PFSK-1 (cell line): ENCODE measurements at regions not wholly inside any gene's neighbourhood (a gene's known extent, or its start where the extent isn't known, plus 50 kb on each side); places are given as distances from the start of the nearest gene placed in this dataset.

Source experiments
- FOXP2 ChIP-seq: optimal IDR thresholded peaks from 2 replicates; pipeline ENCODE3; 2011; ENCODE audit warnings: borderline replicate concordance, control low read depth, inconsistent platforms; ENCODE audit not compliant: insufficient read depth; ENCODE audit errors: extremely low read length, extremely low read depth
- POLR2AphosphoS5 ChIP-seq: IDR thresholded peaks from 2 replicates; pipeline ENCODE4 v1.6.1; 2012; ENCODE audit warnings: low read depth, mild to moderate bottlenecking, control low read depth, low read length, moderate library complexity
- SIN3A ChIP-seq: IDR thresholded peaks from 2 replicates; pipeline ENCODE4 v1.6.1; 2012; ENCODE audit warnings: mild to moderate bottlenecking, low read length, moderate library complexity, borderline replicate concordance; ENCODE audit not compliant: insufficient read depth
- TAF1 ChIP-seq: IDR thresholded peaks from 2 replicates; pipeline ENCODE4 v1.6.1; 2012; ENCODE audit warnings: low read length, control low read depth, borderline replicate concordance; ENCODE audit not compliant: insufficient read depth
- TF ChIP-seq, protein P1 (sequence below), 2 experiments: IDR thresholded peaks; 2 replicates each; pipeline versions ENCODE4 v1.6.1 to v1.8.0; 2011 to 2012; ENCODE audit warnings: low read depth in 2 of 2, low read length in 2 of 2, control low read depth in 1 of 2, inconsistent platforms in 1 of 2, mild to moderate bottlenecking in 1 of 2, moderate library complexity in 1 of 2; ENCODE audit not compliant: insufficient read depth in 1 of 2

DNA sequence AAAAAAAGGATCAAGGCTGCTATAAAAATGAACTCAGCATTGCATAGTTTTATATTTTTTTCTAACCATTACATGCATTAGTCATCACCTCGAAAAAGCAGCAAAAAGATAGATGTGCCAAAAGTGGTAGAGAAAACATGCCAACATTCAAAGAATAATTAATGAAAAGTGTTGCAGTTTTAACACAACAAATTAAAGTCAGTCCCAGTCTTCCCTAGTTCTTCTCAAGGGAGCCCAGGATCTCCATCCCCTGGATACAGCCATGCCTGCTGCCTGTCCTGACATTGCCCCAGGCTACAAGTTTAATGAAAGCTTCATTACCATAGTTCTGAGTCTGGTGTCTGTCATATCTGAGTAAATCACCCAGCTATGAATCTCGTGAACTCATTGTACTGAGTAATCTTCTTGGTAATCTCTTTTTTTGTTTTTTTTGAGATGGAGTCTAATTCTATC lies 116.6 kb upstream of the KLF12 start:
- TF ChIP-seq TAF1, result no peak
- TF ChIP-seq POLR2AphosphoS5, result no peak
- no peak for TF ChIP-seq SIN3A
- no peak for TF ChIP-seq FOXP2

DNA sequence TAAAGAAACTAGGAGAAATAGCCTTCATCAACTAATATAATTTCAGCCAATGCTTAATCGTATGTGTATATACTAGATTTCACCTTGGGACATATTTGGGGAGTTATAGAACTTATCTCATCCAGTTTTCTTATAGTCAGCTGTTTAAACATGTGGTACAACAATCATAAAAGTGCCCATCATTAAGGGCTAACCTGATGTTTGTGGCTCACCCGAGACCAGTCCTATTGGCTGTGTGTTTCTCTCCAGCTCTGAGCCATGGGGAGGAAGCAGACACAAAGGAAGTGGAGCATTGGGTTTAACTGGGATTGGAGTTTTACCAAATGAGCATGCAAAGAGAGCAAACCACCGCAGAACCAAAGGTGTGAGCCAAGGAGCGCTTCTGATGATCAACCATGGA lies 114.3 kb upstream of the KLF12 start:
- TF ChIP-seq SIN3A (no peak), TAF1 (no peak), POLR2AphosphoS5 (no peak), FOXP2 (no peak)
- TF ChIP-seq, protein P1, sequence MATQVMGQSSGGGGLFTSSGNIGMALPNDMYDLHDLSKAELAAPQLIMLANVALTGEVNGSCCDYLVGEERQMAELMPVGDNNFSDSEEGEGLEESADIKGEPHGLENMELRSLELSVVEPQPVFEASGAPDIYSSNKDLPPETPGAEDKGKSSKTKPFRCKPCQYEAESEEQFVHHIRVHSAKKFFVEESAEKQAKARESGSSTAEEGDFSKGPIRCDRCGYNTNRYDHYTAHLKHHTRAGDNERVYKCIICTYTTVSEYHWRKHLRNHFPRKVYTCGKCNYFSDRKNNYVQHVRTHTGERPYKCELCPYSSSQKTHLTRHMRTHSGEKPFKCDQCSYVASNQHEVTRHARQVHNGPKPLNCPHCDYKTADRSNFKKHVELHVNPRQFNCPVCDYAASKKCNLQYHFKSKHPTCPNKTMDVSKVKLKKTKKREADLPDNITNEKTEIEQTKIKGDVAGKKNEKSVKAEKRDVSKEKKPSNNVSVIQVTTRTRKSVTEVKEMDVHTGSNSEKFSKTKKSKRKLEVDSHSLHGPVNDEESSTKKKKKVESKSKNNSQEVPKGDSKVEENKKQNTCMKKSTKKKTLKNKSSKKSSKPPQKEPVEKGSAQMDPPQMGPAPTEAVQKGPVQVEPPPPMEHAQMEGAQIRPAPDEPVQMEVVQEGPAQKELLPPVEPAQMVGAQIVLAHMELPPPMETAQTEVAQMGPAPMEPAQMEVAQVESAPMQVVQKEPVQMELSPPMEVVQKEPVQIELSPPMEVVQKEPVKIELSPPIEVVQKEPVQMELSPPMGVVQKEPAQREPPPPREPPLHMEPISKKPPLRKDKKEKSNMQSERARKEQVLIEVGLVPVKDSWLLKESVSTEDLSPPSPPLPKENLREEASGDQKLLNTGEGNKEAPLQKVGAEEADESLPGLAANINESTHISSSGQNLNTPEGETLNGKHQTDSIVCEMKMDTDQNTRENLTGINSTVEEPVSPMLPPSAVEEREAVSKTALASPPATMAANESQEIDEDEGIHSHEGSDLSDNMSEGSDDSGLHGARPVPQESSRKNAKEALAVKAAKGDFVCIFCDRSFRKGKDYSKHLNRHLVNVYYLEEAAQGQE (IDR thresholded peaks at IDR 0.05; ENCODE audit: insufficient read depth in 1 of 2, low read depth in 2 of 2, low read length in 2 of 2), result no peak

DNA sequence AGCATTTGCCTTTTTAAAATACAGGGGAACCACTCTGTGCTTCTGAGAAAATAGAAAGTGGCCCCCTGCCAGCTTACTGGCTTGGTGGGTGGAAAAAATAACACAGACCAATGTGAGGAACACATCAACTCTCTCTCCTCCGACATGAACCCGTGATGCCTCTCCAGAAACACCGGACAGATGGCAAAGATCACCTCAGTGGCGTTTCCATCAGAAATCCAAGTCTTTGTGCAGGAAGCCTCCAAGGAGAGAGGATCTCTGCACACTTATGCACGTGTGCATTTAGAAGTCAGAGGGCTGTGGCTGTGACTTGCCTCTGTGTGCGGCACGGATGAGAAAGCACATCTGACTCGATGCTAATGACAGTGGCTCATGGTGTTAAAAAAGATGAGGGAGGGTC lies 112.3 kb upstream of the KLF12 start:
- TF ChIP-seq FOXP2 (no peak), SIN3A (no peak), POLR2AphosphoS5 (no peak), TAF1 (no peak)
- TF ChIP-seq, protein P1 (IDR thresholded peaks at IDR 0.05; ENCODE audit: insufficient read depth in 1 of 2, low read depth in 2 of 2, low read length in 2 of 2), result no peak

DNA sequence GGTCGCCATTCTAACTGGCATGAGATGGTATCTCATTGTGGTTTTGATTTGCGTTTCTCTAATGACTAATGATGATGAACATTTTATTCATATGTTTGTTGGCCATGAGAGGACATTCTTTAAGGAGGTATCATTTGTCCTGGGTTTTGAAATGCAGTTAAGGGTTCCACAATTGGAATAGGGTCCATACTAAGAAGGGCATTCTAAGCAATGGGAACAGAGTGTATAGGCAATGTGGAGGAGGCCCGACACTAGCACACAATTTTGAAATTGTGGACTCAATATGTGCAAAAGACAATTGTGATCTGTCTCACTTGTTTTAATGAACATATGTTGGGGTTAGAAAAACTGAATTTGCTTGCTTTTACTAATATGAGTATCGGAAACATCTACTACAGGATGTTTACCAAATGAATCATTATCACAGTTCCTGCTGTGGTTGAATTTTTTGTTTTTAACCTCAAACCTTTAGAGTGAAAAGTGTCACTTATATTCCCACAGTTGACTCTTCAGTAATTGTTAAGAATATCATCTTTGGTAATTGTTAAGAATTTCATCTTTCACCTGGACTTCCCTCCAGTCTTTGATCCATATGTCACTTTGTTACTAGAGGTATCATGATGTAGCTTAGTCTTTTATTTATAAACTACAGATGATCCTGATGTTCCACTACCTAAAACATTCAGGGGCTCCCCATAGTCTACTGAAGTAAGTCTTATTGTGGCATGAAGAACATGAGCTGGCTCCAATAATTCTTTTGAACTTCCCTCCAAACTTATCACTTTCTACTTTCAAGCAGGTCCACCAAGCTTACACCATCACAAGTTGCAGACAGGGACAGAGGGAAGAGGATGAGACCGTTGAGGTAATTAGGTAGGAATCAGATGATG lies 109.7 kb upstream of the KLF12 start:
- no peak for TF ChIP-seq TAF1
- TF ChIP-seq, protein P1 (IDR thresholded peaks at IDR 0.05; ENCODE audit: insufficient read depth in 1 of 2, low read depth in 2 of 2, low read length in 2 of 2), result no peak
- TF ChIP-seq FOXP2, result no peak
- TF ChIP-seq SIN3A, result no peak
- TF ChIP-seq POLR2AphosphoS5, result no peak

DNA sequence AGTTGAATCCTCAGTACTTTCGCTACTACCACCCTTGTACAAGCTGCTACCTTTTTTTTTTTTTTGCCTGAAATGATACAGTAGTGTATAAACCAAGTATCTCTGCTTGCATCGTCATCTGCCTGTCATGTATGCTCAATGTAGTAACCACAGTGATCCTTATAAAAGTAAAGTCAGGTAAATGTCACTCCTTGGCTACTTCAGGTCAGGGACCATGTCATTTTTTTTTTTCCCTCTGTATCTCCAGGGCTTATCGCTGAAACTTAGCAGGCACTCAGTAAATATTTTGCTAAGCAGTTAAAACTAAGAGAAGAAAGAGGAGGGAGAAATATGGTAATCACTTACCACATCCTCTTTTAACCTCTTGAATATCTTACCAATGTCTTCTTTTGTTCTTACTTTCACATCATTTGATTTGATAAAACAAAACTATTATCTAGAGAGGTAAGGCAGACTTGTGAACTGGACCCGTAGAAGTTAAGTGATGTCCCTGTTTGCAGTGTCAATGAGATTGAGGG lies 96.8 kb upstream of the KLF12 start:
- TF ChIP-seq TAF1 (no peak), SIN3A (no peak), FOXP2 (no peak), POLR2AphosphoS5 (no peak)
- TF ChIP-seq, protein P1 (IDR thresholded peaks at IDR 0.05; ENCODE audit: insufficient read depth in 1 of 2, low read depth in 2 of 2, low read length in 2 of 2), result no peak
